ENCODE measurements at regions not wholly inside any gene's neighbourhood (a gene's known extent, or its start where the extent isn't known, plus 50 kb on each side); places are given as distances from the start of the nearest gene placed in this dataset.

- TF ChIP-seq HMGXB4 (CRISPR knock-in tag; IDR thresholded peaks at IDR 0.05) (no peak), FOXJ3 (CRISPR knock-in tag; IDR thresholded peaks at IDR 0.05; ENCODE audit: borderline replicate concordance) (no peak)
These were observed 233.0 kb upstream of the JAG1 start (continued) for GRCh38 chr20:10906834-10907233.

DNA sequence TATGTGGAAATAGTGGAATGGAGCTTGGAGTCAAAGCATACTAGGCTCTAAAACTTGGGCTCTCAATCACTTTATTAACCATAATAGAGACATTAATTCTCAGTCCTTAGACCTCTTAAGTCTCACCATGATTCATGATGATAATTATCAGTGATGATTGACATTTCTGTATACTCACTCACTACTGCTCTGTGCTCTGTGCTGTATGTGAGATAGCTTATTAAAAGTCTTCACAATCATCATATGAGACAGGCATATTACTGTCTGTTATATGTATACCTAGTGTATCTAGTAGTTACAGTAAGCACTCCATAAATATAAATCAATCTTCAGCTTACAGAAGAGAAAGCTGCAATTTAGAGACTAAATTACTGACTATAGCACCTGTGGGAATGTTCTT is 236.0 kb upstream of the JAG1 start:
- H3K27me3 Mint-ChIP-seq (ENCODE audit: low read depth) = no peaks in the 10 kb centered on the region
- DNase-seq (ENCODE audit: low spot score) (no peak), ATAC-seq (no peak)
- H3K4me1 Mint-ChIP-seq = peaks cover 19% of the 10 kb centered on the region
- no peak overlapping the region for H3K27ac Mint-ChIP-seq
- ChIA-PET POLR2A (interaction anchor here (0.6 kb wide), 1 partner anchor 491 kb away, joined by 3 read pairs; no protein-coding TSS in a partner anchor), CTCF (interaction anchor here (1.0 to 1.4 kb wide), 3 partner anchors 12 to 234 kb away, joined by 3 to 5 read pairs (median 3); no protein-coding TSS in a partner anchor)
- TF ChIP-seq PRRX2 (CRISPR knock-in tag; IDR thresholded peaks at IDR 0.05) = no peak
- TF ChIP-seq, protein P1, sequence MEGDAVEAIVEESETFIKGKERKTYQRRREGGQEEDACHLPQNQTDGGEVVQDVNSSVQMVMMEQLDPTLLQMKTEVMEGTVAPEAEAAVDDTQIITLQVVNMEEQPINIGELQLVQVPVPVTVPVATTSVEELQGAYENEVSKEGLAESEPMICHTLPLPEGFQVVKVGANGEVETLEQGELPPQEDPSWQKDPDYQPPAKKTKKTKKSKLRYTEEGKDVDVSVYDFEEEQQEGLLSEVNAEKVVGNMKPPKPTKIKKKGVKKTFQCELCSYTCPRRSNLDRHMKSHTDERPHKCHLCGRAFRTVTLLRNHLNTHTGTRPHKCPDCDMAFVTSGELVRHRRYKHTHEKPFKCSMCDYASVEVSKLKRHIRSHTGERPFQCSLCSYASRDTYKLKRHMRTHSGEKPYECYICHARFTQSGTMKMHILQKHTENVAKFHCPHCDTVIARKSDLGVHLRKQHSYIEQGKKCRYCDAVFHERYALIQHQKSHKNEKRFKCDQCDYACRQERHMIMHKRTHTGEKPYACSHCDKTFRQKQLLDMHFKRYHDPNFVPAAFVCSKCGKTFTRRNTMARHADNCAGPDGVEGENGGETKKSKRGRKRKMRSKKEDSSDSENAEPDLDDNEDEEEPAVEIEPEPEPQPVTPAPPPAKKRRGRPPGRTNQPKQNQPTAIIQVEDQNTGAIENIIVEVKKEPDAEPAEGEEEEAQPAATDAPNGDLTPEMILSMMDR (IDR thresholded peaks at IDR 0.05) = no peak
- TF ChIP-seq GRHL2 (CRISPR knock-in tag; IDR thresholded peaks at IDR 0.05; ENCODE audit: insufficient replicate concordance, severe bottlenecking) = no peak
- TF ChIP-seq FOXK1 (CRISPR knock-in tag; IDR thresholded peaks at IDR 0.05) = no peak
- no peak for TF ChIP-seq ELF4 (CRISPR knock-in tag; IDR thresholded peaks at IDR 0.05; ENCODE audit: low read depth)
- TF ChIP-seq NFATC4 (CRISPR knock-in tag; IDR thresholded peaks at IDR 0.05) = no peak
- no peak for TF ChIP-seq SOX15 (CRISPR knock-in tag; IDR thresholded peaks at IDR 0.05)
- no peak for TF ChIP-seq JUN (CRISPR knock-in tag; IDR thresholded peaks at IDR 0.05)
- TF ChIP-seq IRF2 (CRISPR knock-in tag; IDR thresholded peaks at IDR 0.05; ENCODE audit: borderline replicate concordance, low read depth) = no peak
- no peak for TF ChIP-seq ZNF396 (CRISPR knock-in tag; IDR thresholded peaks at IDR 0.05; ENCODE audit: borderline replicate concordance)
- no peak for TF ChIP-seq CBFB (CRISPR knock-in tag; IDR thresholded peaks at IDR 0.05; ENCODE audit: low read depth)
- TF ChIP-seq FOXJ3 (CRISPR knock-in tag; IDR thresholded peaks at IDR 0.05; ENCODE audit: borderline replicate concordance) = no peak
- TF ChIP-seq TEAD1 (CRISPR knock-in tag; IDR thresholded peaks at IDR 0.05) = no peak
- TF ChIP-seq ZNF532 (CRISPR knock-in tag; IDR thresholded peaks at IDR 0.05; ENCODE audit: borderline replicate concordance) = no peak
- no peak for TF ChIP-seq FOXP4 (CRISPR knock-in tag; IDR thresholded peaks at IDR 0.05)
- no peak overlapping the region for H3K4me3 Mint-ChIP-seq
- no peaks in the 10 kb centered on the region for H3K36me3 Mint-ChIP-seq
- H3K9me3 Mint-ChIP-seq = 0 out of 2 replicates have a peak, but pooled peaks cover 4% of the 10 kb centered on the region
